ENCODE measurements at regions not wholly inside any gene's neighbourhood (a gene's known extent, or its start where the extent isn't known, plus 50 kb on each side); places are given as distances from the start of the nearest gene placed in this dataset.

GRCh38 chr2:2823061-2823753 lies 492.1 kb upstream of the MYT1L start:
- no peak for DNase-seq (ENCODE audit: low read depth in 4 of 4, low spot score in 3 of 4)

- no peak for DNase-seq (ENCODE audit: low read depth in 4 of 4, low spot score in 3 of 4)
These were observed 491.1 kb upstream of the MYT1L start for GRCh38 chr2:2822143-2822542.

GRCh38 chr2:2812648-2813047 lies 481.6 kb upstream of the MYT1L start:
- DNase-seq (ENCODE audit: low read depth in 4 of 4, low spot score in 3 of 4) = no peak

GRCh38 chr2:2812117-2812516 lies 481.0 kb upstream of the MYT1L start:
- no peak for DNase-seq (ENCODE audit: low read depth in 4 of 4, low spot score in 3 of 4)

- DNase-seq (ENCODE audit: low read depth in 4 of 4, low spot score in 3 of 4) = no peak
These were observed 479.4 kb upstream of the MYT1L start for GRCh38 chr2:2810504-2810903.

- DNase-seq (ENCODE audit: low read depth in 4 of 4, low spot score in 3 of 4) = no peak
These were observed 478.7 kb upstream of the MYT1L start for GRCh38 chr2:2809771-2810170.

- DNase-seq (ENCODE audit: low read depth in 4 of 4, low spot score in 3 of 4) = no peak
These were observed 477.5 kb upstream of the MYT1L start for GRCh38 chr2:2808551-2809058.

GRCh38 chr2:2806711-2807110 lies 475.6 kb upstream of the MYT1L start:
- no peak for DNase-seq (ENCODE audit: low read depth in 4 of 4, low spot score in 3 of 4)

GRCh38 chr2:2805263-2805662 lies 474.2 kb upstream of the MYT1L start:
- DNase-seq (ENCODE audit: low read depth in 4 of 4, low spot score in 3 of 4) = no peak

- no peak for DNase-seq (ENCODE audit: low read depth in 4 of 4, low spot score in 3 of 4)
These were observed 473.5 kb upstream of the MYT1L start for GRCh38 chr2:2804528-2804927.

GRCh38 chr2:2801458-2801857 lies 470.4 kb upstream of the MYT1L start:
- DNase-seq (ENCODE audit: low read depth in 4 of 4, low spot score in 3 of 4) = no peak

- DNase-seq (ENCODE audit: low read depth in 4 of 4, low spot score in 3 of 4) = no peak
These were observed 469.6 kb upstream of the MYT1L start for GRCh38 chr2:2800697-2801096.

- DNase-seq (ENCODE audit: low read depth in 4 of 4, low spot score in 3 of 4) = no peak
These were observed 468.9 kb upstream of the MYT1L start for GRCh38 chr2:2800001-2800400.

GRCh38 chr2:2799151-2799697 lies 468.1 kb upstream of the MYT1L start:
- DNase-seq (ENCODE audit: low read depth in 4 of 4, low spot score in 3 of 4) = no peak

- DNase-seq (ENCODE audit: low read depth in 4 of 4, low spot score in 3 of 4) = no peak
These were observed 467.3 kb upstream of the MYT1L start for GRCh38 chr2:2798337-2798736.

- DNase-seq (ENCODE audit: low read depth in 4 of 4, low spot score in 3 of 4) = no peak
These were observed 466.7 kb upstream of the MYT1L start for GRCh38 chr2:2797797-2798196.

- DNase-seq (ENCODE audit: low read depth in 4 of 4, low spot score in 3 of 4) = no peak
These were observed 465.1 kb upstream of the MYT1L start for GRCh38 chr2:2796207-2796606.

- DNase-seq (ENCODE audit: low read depth in 4 of 4, low spot score in 3 of 4) = no peak
These were observed 464.5 kb upstream of the MYT1L start for GRCh38 chr2:2795438-2796091.

- no peak for DNase-seq (ENCODE audit: low read depth in 4 of 4, low spot score in 3 of 4)
These were observed 463.0 kb upstream of the MYT1L start for GRCh38 chr2:2793925-2794560.

GRCh38 chr2:2793514-2793913 lies 462.4 kb upstream of the MYT1L start:
- DNase-seq (ENCODE audit: low read depth in 4 of 4, low spot score in 3 of 4) = no peak

- DNase-seq (ENCODE audit: low read depth in 4 of 4, low spot score in 3 of 4) = no peak
These were observed 460.5 kb upstream of the MYT1L start for GRCh38 chr2:2791606-2792005.

- no peak for DNase-seq (ENCODE audit: low read depth in 4 of 4, low spot score in 3 of 4)
These were observed 460.0 kb upstream of the MYT1L start for GRCh38 chr2:2791031-2791430.

All from right renal pelvis (tissue), 4 donors.